Hepatocyte (in vitro differentiated cells): ENCODE measurements at regions not wholly inside any gene's neighbourhood (a gene's known extent, or its start where the extent isn't known, plus 50 kb on each side); places are given as distances from the start of the nearest gene placed in this dataset.

Experiments used
- DNase-seq: peaks from one replicate; pipeline ENCODE4 v3.0.0-alpha.2; 2016; ENCODE audit warnings: low spot score
- H2AFZ ChIP-seq: fragments of 200-600 bp; sonication (generic); 2 replicates; pipeline ENCODE4 v1.6.0; 2016; ENCODE audit warnings: antibody characterized with exemption, mild to moderate bottlenecking
- H3K27ac ChIP-seq: fragments of 200-600 bp; sonication (generic); 2 replicates; pipeline ENCODE4 v1.5.1; 2016; ENCODE audit warnings: mild to moderate bottlenecking
- H3K27me3 ChIP-seq: fragments of 200-600 bp; sonication (generic); 2 replicates; pipeline ENCODE4 v1.6.1; 2016
- H3K36me3 ChIP-seq: fragments of 200-600 bp; sonication (generic); replicated peaks from 2 replicates; pipeline ENCODE4 v1.5.1; 2016; ENCODE audit warnings: low read depth; ENCODE audit not compliant: insufficient read depth
- H3K4me1 ChIP-seq: fragments of 200-600 bp; sonication (generic); 2 replicates; pipeline ENCODE4 v1.5.1; 2016; ENCODE audit warnings: mild to moderate bottlenecking, moderate library complexity; ENCODE audit not compliant: insufficient read depth
- H3K4me2 ChIP-seq: fragments of 200-600 bp; sonication (generic); 2 replicates; pipeline ENCODE4 v1.6.0; 2016
- H3K4me3 ChIP-seq: fragments of 200-600 bp; sonication (generic); 2 replicates; pipeline ENCODE4 v1.5.1; 2016; ENCODE audit warnings: mild to moderate bottlenecking
- H3K79me2 ChIP-seq: fragments of 200-600 bp; sonication (generic); 2 replicates; pipeline ENCODE4 v1.6.0; 2017; ENCODE audit warnings: mild to moderate bottlenecking
- H3K9me2 ChIP-seq: fragments of 200-600 bp; sonication (generic); replicated peaks from 2 replicates; pipeline ENCODE4 v1.6.0; 2017; ENCODE audit warnings: mild to moderate bottlenecking; ENCODE audit not compliant: insufficient read depth
- H3K9me3 ChIP-seq: fragments of 200-600 bp; sonication (generic); 2 replicates; pipeline ENCODE4 v1.5.1; 2016; ENCODE audit warnings: low read depth, mild to moderate bottlenecking
- H4K20me1 ChIP-seq: fragments of 200-600 bp; sonication (generic); 2 replicates; pipeline ENCODE4 v1.6.0; 2016; ENCODE audit warnings: mild to moderate bottlenecking; ENCODE audit not compliant: insufficient read depth, poor library complexity, severe bottlenecking
- CTCF ChIP-seq: fragments of 200-600 bp; sonication (generic); IDR thresholded peaks from 2 replicates; pipeline ENCODE4 v1.5.1; 2016; ENCODE audit warnings: antibody characterized with exemption, mild to moderate bottlenecking; ENCODE audit not compliant: poor library complexity
- EZH2 ChIP-seq: fragments of 200-600 bp; sonication (generic); IDR thresholded peaks from 2 replicates; pipeline ENCODE4 v1.6.1; 2016; ENCODE audit warnings: antibody characterized with exemption, mild to moderate bottlenecking, borderline replicate concordance
- EZH2phosphoT487 ChIP-seq: fragments of 200-600 bp; sonication (generic); IDR thresholded peaks from one replicate; pipeline ENCODE4 v1.6.1; 2018; ENCODE audit warnings: antibody characterized with exemption, mild to moderate bottlenecking, low read depth, moderate library complexity; ENCODE audit not compliant: unreplicated experiment, severe bottlenecking
- WGBS: methylation state at CpG from one replicate; pipeline ENCODE4 v1.1.6; 2016; ENCODE audit warnings: low lambda C conversion rate; ENCODE audit errors: missing lambda C conversion rate; 5-methylcytosine and 5-hydroxymethylcytosine counted together

- 86% methylated on average over 12 of the region's 12 CpGs for WGBS
- Histone ChIP-seq H3K79me2 (no peaks in the 10 kb centered on the region), H3K9me2 (no peaks in the 10 kb centered on the region), H3K9me3 (no peaks in the 10 kb centered on the region), H3K4me1 (peaks cover 22% of the 10 kb centered on the region), H2AFZ (no peak overlapping the region), H3K4me2 (peak overlapping the region; percentile 96), H3K4me3 (no peak overlapping the region), H3K36me3 (no peaks in the 10 kb centered on the region), H4K20me1 (no peaks in the 10 kb centered on the region), H3K27me3 (no peaks in the 10 kb centered on the region), H3K27ac (peak overlapping the region; percentile 90)
- TF ChIP-seq CTCF: no peak
- no peak for TF ChIP-seq EZH2
- no peak for TF ChIP-seq EZH2phosphoT487
- DNase-seq: no peak
Observed at GRCh38 chr9:129353697-129354336, 175.8 kb upstream of the IER5L start.

GRCh38 chr9:129352146-129352865, 174.2 kb upstream of the IER5L start:
- no peaks in the 10 kb centered on the region for H3K36me3 ChIP-seq
- peak overlapping the region; percentile 12 for H3K4me3 ChIP-seq
- WGBS: 26% methylated on average over 17 of the region's 49 CpGs
- H3K9me3 ChIP-seq: no peaks in the 10 kb centered on the region
- peaks cover 22% of the 10 kb centered on the region for H3K4me1 ChIP-seq
- DNase-seq: no peak
- no peaks in the 10 kb centered on the region for H4K20me1 ChIP-seq
- no peaks in the 10 kb centered on the region for H3K79me2 ChIP-seq
- no peaks in the 10 kb centered on the region for H3K9me2 ChIP-seq
- H3K4me2 ChIP-seq: peak overlapping the region; percentile 96
- H3K27ac ChIP-seq: peak overlapping the region; percentile 90
- no peak for TF ChIP-seq EZH2
- TF ChIP-seq EZH2phosphoT487: no peak
- TF ChIP-seq CTCF: no peak
- peak overlapping the region; percentile 62 for H2AFZ ChIP-seq
- H3K27me3 ChIP-seq: no peaks in the 10 kb centered on the region

GRCh38 chr9:129351642-129352145, 173.6 kb upstream of the IER5L start:
- Histone ChIP-seq H3K4me2 (peak overlapping the region; percentile 96), H2AFZ (peak overlapping the region; percentile 62), H3K4me1 (peaks cover 22% of the 10 kb centered on the region), H3K9me3 (no peaks in the 10 kb centered on the region), H4K20me1 (no peaks in the 10 kb centered on the region), H3K36me3 (no peaks in the 10 kb centered on the region), H3K27ac (peak overlapping the region; percentile 90), H3K4me3 (peak overlapping the region; percentile 12), H3K79me2 (no peaks in the 10 kb centered on the region), H3K9me2 (no peaks in the 10 kb centered on the region), H3K27me3 (no peaks in the 10 kb centered on the region)
- WGBS: 0% methylated on average over 9 of the region's 19 CpGs
- TF ChIP-seq EZH2 (no peak), EZH2phosphoT487 (no peak), CTCF (no peak)
- DNase-seq: no peak
